Suppressor macrophage (primary cell): ENCODE measurements at regions not wholly inside any gene's neighbourhood (a gene's known extent, or its start where the extent isn't known, plus 50 kb on each side); places are given as distances from the start of the nearest gene placed in this dataset.
A peak's percentile ranks its signal among the peaks of the same experiment; 100 is the strongest.
"Not testable (repeated sequence)": the region's sequence is repeated elsewhere in the genome, so short reads cannot be mapped to it uniquely, and the experiment has no call there.

Experiments used
- DNase-seq, 4 experiments: peaks; one replicate each; pipeline ENCODE4 v3.0.0-alpha.2; 2020 to 2022

- DNase-seq = no peak
Observed at GRCh38 chr20:40634891-40635290, 54.1 kb downstream of the MAFB start.

- DNase-seq = no peak
Observed at GRCh38 chr20:40633123-40633850, 55.7 kb downstream of the MAFB start.

- DNase-seq = no peak
Observed at GRCh38 chr20:40632346-40632976, 56.6 kb downstream of the MAFB start.

GRCh38 chr20:40631119-40631631 is 57.9 kb downstream of the MAFB start:
- DNase-seq = no peak

GRCh38 chr20:40630713-40631112 is 58.3 kb downstream of the MAFB start:
- DNase-seq = peak; percentile 59 to 79 (median 72)

- DNase-seq = no peak
Observed at GRCh38 chr20:40630099-40630498, 58.9 kb downstream of the MAFB start.

GRCh38 chr20:40628877-40629276 is 60.2 kb downstream of the MAFB start:
- DNase-seq = no peak

- not testable (repeated sequence) for DNase-seq
Observed at GRCh38 chr20:40619053-40619452, 70.0 kb downstream of the MAFB start.

GRCh38 chr20:40617594-40617993 is 71.4 kb downstream of the MAFB start:
- no peak for DNase-seq

GRCh38 chr20:40612837-40613236 is 76.2 kb downstream of the MAFB start:
- DNase-seq = no peak

- DNase-seq = no peak
Observed at GRCh38 chr20:40612247-40612646, 76.8 kb downstream of the MAFB start.

- DNase-seq = peak; percentile 42 to 78 (median 61)
Observed at GRCh38 chr20:40610730-40611129, 78.3 kb downstream of the MAFB start.

- no peak for DNase-seq
Observed at GRCh38 chr20:40607927-40608326, 81.1 kb downstream of the MAFB start.

- no peak for DNase-seq
Observed at GRCh38 chr20:40606660-40607059, 82.4 kb downstream of the MAFB start.

- no peak for DNase-seq
Observed at GRCh38 chr20:40606237-40606636, 82.8 kb downstream of the MAFB start.

GRCh38 chr20:40604416-40604815 is 84.6 kb downstream of the MAFB start:
- DNase-seq = no peak

- no peak for DNase-seq
Observed at GRCh38 chr20:40603057-40603651, 85.9 kb downstream of the MAFB start.

GRCh38 chr20:40602381-40602780 is 86.7 kb downstream of the MAFB start:
- peak in 3 of 4 experiments; percentile 27 to 54 (median 39) for DNase-seq

GRCh38 chr20:40600441-40601219 is 88.4 kb downstream of the MAFB start:
- no peak for DNase-seq

- DNase-seq = no peak
Observed at GRCh38 chr20:40599987-40600386, 89.0 kb downstream of the MAFB start.

GRCh38 chr20:40592941-40593340 is 96.1 kb downstream of the MAFB start:
- peak; percentile 40 to 71 (median 58) for DNase-seq

GRCh38 chr20:40591536-40591935 is 97.5 kb downstream of the MAFB start:
- peak in 2 of 4 experiments; percentile 50 to 53 for DNase-seq

GRCh38 chr20:40591119-40591518 is 97.9 kb downstream of the MAFB start:
- DNase-seq = peak in 1 of 4 experiments; percentile 15
